Kasumi-1 (cell line): ENCODE measurements at regions not wholly inside any gene's neighbourhood (a gene's known extent, or its start where the extent isn't known, plus 50 kb on each side); places are given as distances from the start of the nearest gene placed in this dataset.
"Not testable (repeated sequence)": the region's sequence is repeated elsewhere in the genome, so short reads cannot be mapped to it uniquely, and the experiment has no call there.

Experiments used
- DNase-seq, 2 experiments: peaks; one replicate each; lab custom pipeline; 2025; lab: John Stamatoyannopoulos, UW

GRCh38 chr15:24150542-24150941, 463.4 kb upstream of the NDN start:
- no peak for DNase-seq

DNA sequence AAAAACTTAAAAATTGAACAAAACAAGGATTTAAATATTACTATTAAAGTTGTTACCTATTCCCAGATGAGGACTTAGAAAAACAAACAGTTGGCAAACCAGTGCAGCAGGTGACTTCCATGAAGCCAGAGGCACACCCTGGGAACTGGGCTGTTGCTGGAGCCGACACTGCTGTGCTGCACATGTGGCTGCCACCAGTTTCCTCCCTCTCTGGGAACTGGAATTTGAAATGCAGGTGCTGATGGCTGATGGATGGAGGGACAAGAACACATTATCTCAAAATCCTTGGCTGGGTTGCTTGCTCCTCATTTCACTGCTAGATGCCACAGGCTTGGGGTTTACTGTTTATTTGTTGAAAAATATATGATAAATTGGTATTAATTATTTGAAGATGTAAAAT, 471.2 kb upstream of the NDN start:
- DNase-seq = not testable (repeated sequence)

DNA sequence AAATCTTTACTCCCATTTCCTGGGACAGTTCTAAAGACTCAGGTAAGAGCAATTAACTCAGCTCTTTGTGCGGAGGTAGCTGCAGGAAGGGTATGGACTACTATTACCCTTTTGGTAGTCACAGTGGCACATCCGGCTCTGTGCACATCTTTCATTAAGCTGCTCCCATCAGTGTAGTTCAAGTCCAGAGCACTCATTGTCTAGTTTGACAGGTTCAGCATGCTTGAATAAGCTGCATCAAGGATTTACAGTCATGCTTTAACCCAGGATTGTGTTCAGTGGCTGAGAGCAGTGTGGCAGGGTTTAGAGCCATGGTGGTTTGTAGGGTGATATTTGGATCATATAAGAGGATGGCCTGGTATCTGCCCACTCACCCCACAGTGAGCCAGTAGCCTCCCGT, 478.4 kb upstream of the NDN start:
- DNase-seq = not testable (repeated sequence)

DNA sequence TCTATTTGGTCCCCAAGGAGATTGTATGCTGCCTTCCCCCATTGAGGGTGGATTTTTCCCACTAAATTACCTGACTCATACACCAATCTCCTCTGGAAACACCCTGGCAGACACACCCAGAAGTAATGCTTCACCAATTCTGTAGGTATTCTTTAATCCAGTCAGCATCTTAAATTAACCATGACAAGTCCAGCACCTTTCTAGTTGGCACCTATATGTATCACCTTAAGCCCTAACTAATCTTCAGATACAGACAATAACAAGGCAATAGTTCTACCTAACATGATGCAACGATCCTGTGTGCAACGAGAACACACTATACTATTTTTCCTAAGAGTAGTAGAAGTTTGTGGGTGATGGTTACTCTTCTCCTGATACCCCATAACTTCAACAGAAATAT, 473.3 kb upstream of the NPAP1 start:
- not testable (repeated sequence) for DNase-seq

- not testable (repeated sequence) for DNase-seq
These were observed 463.7 kb upstream of the NPAP1 start for GRCh38 chr15:24211742-24212476.

GRCh38 chr15:24223739-24224138, 451.8 kb upstream of the NPAP1 start:
- no peak for DNase-seq

GRCh38 chr15:24224161-24224560, 451.4 kb upstream of the NPAP1 start:
- DNase-seq = no peak

- not testable (repeated sequence) for DNase-seq
These were observed 446.7 kb upstream of the NPAP1 start for GRCh38 chr15:24228922-24229321.

DNA sequence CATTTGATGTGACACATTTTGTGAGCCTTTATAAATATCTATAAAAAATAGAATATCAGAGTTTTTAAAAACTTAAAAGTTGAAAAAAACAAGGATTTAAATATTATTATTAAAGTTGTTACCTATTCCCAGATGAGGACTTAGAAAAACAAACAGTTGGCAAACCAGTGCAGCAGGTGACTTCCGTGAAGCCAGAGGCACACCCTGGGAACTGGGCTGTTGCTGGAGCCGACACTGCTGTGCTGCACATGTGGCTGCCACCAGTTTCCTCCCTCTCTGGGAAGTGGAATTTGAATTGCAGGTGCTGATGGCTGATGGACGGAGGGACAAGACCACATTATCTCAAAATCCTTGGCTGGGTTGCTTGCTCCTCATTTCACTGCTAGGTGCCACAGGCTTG, 442.4 kb upstream of the NPAP1 start:
- DNase-seq = not testable (repeated sequence)

DNA sequence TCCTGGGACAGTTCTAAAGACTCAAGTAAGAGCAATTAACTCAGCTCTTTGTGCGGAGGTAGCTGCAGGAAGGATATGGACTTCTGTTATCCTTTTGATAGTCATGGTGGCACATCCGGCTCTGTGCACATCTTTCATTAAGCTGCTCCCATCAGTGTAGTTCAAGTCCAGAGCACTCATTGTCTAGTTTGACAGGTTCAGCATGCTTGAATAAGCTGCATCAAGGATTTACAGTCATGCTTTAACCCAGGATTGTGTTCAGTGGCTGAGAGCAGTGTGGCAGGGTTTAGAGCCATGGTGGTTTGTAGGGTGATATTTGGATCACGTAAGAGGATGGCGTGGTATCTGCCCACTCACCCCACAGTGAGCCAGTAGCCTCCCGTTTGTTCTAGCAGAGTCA, 435.0 kb upstream of the NPAP1 start:
- DNase-seq = not testable (repeated sequence)

- not testable (repeated sequence) for DNase-seq
These were observed 416.5 kb upstream of the NPAP1 start for GRCh38 chr15:24259106-24259505.

DNA sequence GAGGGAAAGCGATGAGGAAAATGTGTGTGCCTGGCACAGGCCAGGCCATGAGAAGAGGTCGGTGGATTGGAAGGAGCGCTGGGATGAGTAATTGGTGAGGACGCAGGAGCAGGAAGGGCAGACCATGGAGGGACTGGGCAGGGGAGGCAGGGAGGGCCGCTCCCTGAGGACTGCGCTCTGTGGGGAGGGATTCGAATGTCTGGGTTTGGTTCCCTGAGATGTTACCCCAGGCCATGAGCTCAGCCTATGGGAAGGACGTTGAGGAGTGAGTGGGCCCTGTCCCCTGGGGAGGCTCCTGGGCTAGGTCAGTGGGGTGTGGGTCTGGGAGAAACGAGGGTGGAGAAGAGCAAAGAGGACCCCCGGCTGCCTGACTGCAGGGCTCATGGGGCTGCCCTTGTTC, 415.2 kb upstream of the NPAP1 start:
- not testable (repeated sequence) for DNase-seq

GRCh38 chr15:24260854-24261253, 414.7 kb upstream of the NPAP1 start:
- DNase-seq = not testable (repeated sequence)

- DNase-seq = not testable (repeated sequence)
These were observed 406.9 kb upstream of the NPAP1 start for GRCh38 chr15:24268536-24269165.

DNA sequence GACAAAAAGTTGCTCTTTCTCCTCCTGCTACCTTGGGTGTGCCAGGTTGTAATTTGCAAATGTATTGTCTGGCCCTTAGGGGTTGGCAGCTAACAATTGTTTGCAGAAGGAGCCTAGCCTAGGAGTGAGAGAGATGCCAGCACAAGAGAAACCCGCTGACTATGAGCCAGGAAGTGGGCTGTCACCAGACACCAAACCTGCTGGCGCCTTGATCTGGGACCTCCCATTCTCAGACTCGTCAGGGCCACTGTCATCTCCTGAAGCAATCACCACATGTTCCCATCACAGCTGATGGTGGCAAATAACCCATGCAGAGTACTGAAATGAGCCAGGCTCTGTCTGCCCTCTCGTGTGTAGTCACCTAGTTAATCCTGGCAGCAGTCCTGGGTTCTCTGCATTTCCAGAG, 406.4 kb upstream of the NPAP1 start:
- DNase-seq = no peak

DNA sequence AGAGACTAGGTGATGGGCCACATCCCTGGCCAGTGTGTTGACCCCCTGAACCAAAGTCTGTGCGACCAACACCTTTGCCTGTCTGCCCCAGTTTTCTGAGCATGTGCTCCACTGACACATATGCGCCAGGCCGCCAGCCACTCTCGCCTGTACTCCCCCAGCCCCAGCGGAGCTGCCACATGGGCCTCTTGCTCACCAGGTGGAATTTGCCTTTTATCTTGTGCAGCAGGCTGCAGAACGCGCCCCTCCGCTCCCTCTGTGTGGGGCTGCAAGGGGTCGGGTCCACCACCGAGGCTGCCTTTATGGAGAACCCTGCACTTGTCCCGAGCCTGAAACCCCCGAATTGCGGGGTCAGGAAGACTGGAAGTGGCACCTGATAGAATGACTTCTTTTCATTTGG, 405.7 kb upstream of the NPAP1 start:
- no peak for DNase-seq

GRCh38 chr15:24271496-24272244, 403.9 kb upstream of the NPAP1 start:
- not testable (repeated sequence) for DNase-seq

- DNase-seq = no peak
These were observed 382.7 kb upstream of the NPAP1 start for GRCh38 chr15:24292837-24293236.

- DNase-seq = not testable (repeated sequence)
These were observed 374.7 kb upstream of the NPAP1 start for GRCh38 chr15:24300804-24301368.

GRCh38 chr15:24301999-24302398, 373.6 kb upstream of the NPAP1 start:
- not testable (repeated sequence) for DNase-seq

GRCh38 chr15:24304747-24305146, 370.8 kb upstream of the NPAP1 start:
- not testable (repeated sequence) for DNase-seq

GRCh38 chr15:24305643-24306042, 369.9 kb upstream of the NPAP1 start:
- not testable (repeated sequence) for DNase-seq
